ENCODE measurements at regions not wholly inside any gene's neighbourhood (a gene's known extent, or its start where the extent isn't known, plus 50 kb on each side); places are given as distances from the start of the nearest gene placed in this dataset.

- DNase-seq (ENCODE audit: extremely low spot score, insufficient read length, low read depth) (no peak), FAIRE-seq (no peak)
Observed at GRCh38 chr12:85720308-85721033, 115.7 kb downstream of the RASSF9 start.

- no peak for DNase-seq (ENCODE audit: extremely low spot score, insufficient read length, low read depth)
- FAIRE-seq, result no peak
Observed at GRCh38 chr12:85725991-85726390, 110.2 kb downstream of the RASSF9 start.

GRCh38 chr12:85733221-85733840, 102.9 kb downstream of the RASSF9 start:
- DNase-seq (ENCODE audit: extremely low spot score, insufficient read length, low read depth) (no peak), FAIRE-seq (no peak)

GRCh38 chr12:85733984-85734383, 102.2 kb downstream of the RASSF9 start:
- FAIRE-seq, result no peak

GRCh38 chr12:85740186-85740585, 96.0 kb downstream of the RASSF9 start:
- FAIRE-seq, result no peak
- no peak for DNase-seq (ENCODE audit: extremely low spot score, insufficient read length, low read depth)

More at GRCh38 chr12:85733984-85734383, 102.2 kb downstream of the RASSF9 start:
- DNase-seq (ENCODE audit: extremely low spot score, insufficient read length, low read depth), result no peak

- no peak for FAIRE-seq
Observed at GRCh38 chr12:85741046-85741445, 95.2 kb downstream of the RASSF9 start.

GRCh38 chr12:85747941-85748495, 88.2 kb downstream of the RASSF9 start:
- no peak for FAIRE-seq
- DNase-seq (ENCODE audit: extremely low spot score, insufficient read length, low read depth), result no peak

More at GRCh38 chr12:85741046-85741445, 95.2 kb downstream of the RASSF9 start:
- DNase-seq (ENCODE audit: extremely low spot score, insufficient read length, low read depth), result no peak

Data from GM18507 (cell line).